ACC112 (cell line): ENCODE measurements at regions not wholly inside any gene's neighbourhood (a gene's known extent, or its start where the extent isn't known, plus 50 kb on each side); places are given as distances from the start of the nearest gene placed in this dataset.

Experiments
- H2AFZ ChIP-seq: fragments of 200-600 bp; sonication (generic); one replicate; pipeline ENCODE4 v1.6.0; 2017; ENCODE audit warnings: antibody characterized with exemption, low read length; ENCODE audit not compliant: unreplicated experiment
- H3K27ac ChIP-seq: fragments of 200-600 bp; sonication (generic); 2 replicates; pipeline ENCODE4 v1.5.1; 2014; ENCODE audit warnings: low read depth, mild to moderate bottlenecking, antibody characterized with exemption, low read length, moderate library complexity
- H3K27me3 ChIP-seq: fragments of 200-600 bp; sonication (generic); 2 replicates; pipeline ENCODE4 v1.6.1; 2014; ENCODE audit warnings: mild to moderate bottlenecking, antibody characterized with exemption, low read length, moderate library complexity, mixed read lengths; ENCODE audit not compliant: insufficient read depth
- H3K36me3 ChIP-seq: fragments of 200-600 bp; sonication (generic); 2 replicates; pipeline ENCODE4 v1.6.1; 2016; ENCODE audit warnings: mild to moderate bottlenecking, antibody characterized with exemption, low read length, moderate library complexity, mixed read lengths; ENCODE audit not compliant: insufficient read depth
- H3K4me1 ChIP-seq: fragments of 200-600 bp; sonication (generic); one replicate; pipeline ENCODE4 v1.6.1; 2016; ENCODE audit warnings: low read length, mixed read lengths; ENCODE audit not compliant: insufficient read depth, unreplicated experiment, control insufficient read depth
- H3K4me3 ChIP-seq: fragments of 200-600 bp; sonication (generic); 2 replicates; pipeline ENCODE4 v1.5.1; 2014; ENCODE audit warnings: mild to moderate bottlenecking, low read depth, low read length
- H3K79me2 ChIP-seq: fragments of 200-600 bp; sonication (generic); one replicate; pipeline ENCODE4 v1.6.0; 2016; ENCODE audit warnings: low read length; ENCODE audit not compliant: control insufficient read depth, unreplicated experiment, insufficient read depth

DNA sequence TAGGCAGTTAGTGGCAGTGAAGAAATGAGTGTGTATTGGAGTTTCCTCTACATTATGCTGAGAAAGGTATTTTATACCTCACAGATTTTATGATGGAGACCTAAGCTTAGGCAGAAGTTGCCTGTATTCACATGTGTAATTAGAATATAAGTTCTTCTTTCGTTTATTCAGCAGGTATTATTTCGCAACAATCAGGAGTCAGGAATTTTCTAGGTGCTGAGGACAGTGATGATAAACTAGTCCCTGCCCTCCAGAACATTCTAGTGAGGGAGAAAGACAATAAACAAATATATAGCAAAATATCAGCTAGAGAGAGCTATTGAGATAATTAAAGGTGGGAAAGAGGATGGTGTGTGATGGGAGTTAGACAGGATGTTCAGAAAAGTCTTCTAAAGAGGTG is 345.7 kb downstream of the GRIN2B start:
- Histone ChIP-seq H3K4me1 (no peaks in the 10 kb centered on the region), H3K36me3 (no peaks in the 10 kb centered on the region), H3K79me2 (no peaks in the 10 kb centered on the region), H3K27ac (no peak overlapping the region), H3K4me3 (no peak overlapping the region), H2AFZ (no peak overlapping the region), H3K27me3 (no peaks in the 10 kb centered on the region)

DNA sequence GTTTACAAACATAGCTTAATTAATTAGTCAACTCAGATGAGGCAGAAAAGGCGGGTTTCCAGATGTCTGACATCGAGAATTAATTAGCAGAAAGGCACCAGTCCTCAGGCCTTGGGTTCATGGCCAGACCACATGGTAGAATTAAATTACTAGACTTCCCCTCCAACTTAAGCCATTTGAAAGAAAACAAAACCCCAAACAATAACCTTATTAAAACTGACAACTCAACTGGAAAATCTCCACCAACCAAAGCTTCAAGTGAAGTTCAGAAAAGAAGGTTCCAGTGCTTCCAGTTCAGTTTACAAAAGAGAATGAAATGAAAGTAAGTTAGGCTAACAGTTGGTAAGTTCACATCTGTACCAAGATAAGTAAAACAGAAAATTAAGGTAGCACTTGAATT is 349.5 kb downstream of the GRIN2B start:
- H3K79me2 ChIP-seq: no peaks in the 10 kb centered on the region

DNA sequence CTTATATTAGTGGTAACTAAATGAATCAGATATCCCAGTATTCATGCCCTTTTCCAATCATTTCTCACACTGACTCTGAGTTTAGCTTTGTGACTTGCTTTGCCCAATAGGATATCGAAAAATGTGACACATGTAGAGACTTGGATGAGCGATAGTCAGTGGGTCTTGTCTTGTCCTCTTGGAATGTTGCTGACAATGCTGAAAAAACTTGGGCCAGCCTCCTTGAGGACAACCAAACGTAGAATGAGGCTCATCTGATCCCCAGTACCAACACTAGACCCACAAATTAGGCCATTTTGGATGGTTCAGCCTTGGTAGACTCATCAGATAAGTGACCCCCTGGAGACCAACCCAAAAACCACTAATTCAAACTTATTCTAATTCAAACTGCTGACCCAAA is 351.0 kb downstream of the GRIN2B start:
- Histone ChIP-seq H2AFZ (no peak overlapping the region), H3K4me1 (no peaks in the 10 kb centered on the region), H3K79me2 (no peaks in the 10 kb centered on the region), H3K4me3 (no peak overlapping the region), H3K27ac (no peak overlapping the region), H3K36me3 (no peaks in the 10 kb centered on the region), H3K27me3 (no peaks in the 10 kb centered on the region)

More for the DNA sequence above, 349.5 kb downstream of the GRIN2B start:
- no peaks in the 10 kb centered on the region for H3K36me3 ChIP-seq
- H3K4me3 ChIP-seq: no peak overlapping the region
- no peaks in the 10 kb centered on the region for H3K4me1 ChIP-seq
- H3K27me3 ChIP-seq: no peaks in the 10 kb centered on the region
- H3K27ac ChIP-seq: no peak overlapping the region
- no peak overlapping the region for H2AFZ ChIP-seq

DNA sequence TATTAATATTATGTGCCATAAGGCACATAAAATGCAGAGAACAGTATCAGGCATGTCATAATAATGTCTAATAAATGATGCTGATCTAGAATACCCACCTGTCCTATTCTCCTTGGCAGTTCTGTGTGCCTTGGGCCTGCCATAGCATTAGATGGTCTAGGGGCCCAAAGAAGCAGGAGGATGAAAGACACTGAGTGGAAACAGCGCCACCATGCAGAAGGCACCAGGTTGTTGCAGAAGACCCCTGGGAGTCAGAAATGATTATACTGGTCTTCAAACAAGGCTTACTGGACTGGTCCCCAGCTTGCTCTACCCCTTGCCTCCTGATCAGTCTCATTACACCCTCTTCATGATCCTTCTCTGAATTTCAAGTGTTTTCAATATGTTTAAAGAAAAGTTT is 353.3 kb downstream of the GRIN2B start:
- Histone ChIP-seq H3K4me1 (no peaks in the 10 kb centered on the region), H3K27ac (no peak overlapping the region), H3K36me3 (no peaks in the 10 kb centered on the region), H2AFZ (no peak overlapping the region), H3K79me2 (no peaks in the 10 kb centered on the region), H3K27me3 (0 out of 2 replicates have a peak, but pooled peaks cover 2% of the 10 kb centered on the region), H3K4me3 (no peak overlapping the region)

DNA sequence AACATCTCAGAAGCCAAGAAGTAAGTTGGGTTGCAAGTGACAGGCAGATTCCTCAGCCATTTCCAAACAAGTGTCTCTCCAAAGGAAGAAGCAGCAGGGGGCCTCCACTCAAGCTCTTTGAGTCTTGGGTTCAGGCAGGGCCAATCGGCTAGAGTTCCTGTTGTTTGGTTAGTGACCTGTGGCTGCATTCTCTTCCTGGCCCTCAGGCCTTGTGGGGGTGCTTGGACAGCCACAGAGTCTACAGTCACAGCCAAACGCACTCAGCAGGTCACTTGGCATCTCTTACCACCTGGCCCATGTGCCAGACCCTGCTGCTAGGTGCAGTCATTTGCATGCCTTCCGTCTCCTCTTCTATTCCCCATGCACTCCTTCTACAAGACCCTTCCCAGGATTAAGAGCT is 353.9 kb downstream of the GRIN2B start:
- no peak overlapping the region for H2AFZ ChIP-seq
- H3K4me1 ChIP-seq: no peaks in the 10 kb centered on the region
- H3K36me3 ChIP-seq: no peaks in the 10 kb centered on the region

DNA sequence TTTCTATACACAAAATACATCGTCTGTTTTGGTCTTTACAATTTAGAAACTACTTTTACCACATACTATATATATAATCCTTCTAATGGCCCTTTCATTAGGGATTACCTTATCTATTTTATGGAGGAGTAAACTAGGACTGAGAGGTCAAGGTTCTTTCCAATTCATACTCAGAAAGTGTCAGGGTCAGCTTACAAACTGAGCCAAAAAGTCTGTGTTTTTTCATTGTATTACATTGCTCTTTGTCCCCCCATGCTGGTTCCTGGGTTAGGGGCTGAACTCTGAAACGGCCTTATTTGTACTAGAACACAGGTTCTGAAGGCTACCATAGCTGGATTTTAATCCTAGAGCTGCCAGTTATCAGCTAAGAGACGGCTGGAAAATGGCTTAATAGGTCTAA is 368.1 kb downstream of the GRIN2B start:
- Histone ChIP-seq H3K27me3 (no peaks in the 10 kb centered on the region), H3K36me3 (no peaks in the 10 kb centered on the region), H3K79me2 (no peaks in the 10 kb centered on the region), H3K4me3 (no peak overlapping the region), H2AFZ (no peak overlapping the region), H3K27ac (no peak overlapping the region), H3K4me1 (no peaks in the 10 kb centered on the region)

More for the DNA sequence above, 353.9 kb downstream of the GRIN2B start:
- Histone ChIP-seq H3K27ac (no peak overlapping the region), H3K27me3 (0 out of 2 replicates have a peak, but pooled peaks cover 6% of the 10 kb centered on the region), H3K4me3 (no peak overlapping the region), H3K79me2 (no peaks in the 10 kb centered on the region)

DNA sequence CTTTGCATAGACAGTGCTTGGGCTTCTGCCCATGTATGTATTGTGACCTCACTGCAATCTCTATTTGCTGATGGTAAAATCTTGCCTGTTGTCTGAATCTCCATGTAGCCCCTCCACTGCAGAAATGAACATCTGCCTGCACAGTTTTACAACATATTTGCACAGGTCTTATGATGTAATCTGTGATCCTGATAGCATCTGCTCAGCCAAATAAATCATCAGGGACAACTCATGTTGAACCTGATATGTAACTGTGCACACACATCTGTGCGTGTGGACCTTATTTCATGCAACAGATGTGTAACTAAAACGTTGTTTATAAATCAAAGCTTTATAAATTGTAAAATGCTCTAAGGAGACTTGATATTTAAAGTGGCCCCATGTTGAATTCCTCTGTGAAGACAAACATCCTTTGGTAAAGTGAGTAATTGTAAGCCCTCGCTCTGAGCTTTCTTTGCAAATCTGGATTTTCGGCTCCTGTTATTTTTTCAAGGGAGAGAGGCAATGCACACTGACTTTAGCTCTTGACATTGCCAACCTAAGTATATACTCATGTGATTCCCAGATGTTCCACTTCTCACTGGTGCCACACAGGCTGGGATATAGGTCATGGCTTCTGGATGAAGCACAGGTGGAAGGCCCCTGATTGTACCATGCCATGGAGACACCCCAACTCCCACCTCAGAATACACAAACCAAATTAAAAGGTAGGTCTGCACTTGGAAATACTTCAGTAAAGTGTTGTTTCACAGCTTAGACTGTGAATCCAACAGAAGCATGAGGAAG is 371.3 kb downstream of the GRIN2B start:
- H3K27ac ChIP-seq: no peak overlapping the region
- no peaks in the 10 kb centered on the region for H3K36me3 ChIP-seq
- H3K4me3 ChIP-seq: no peak overlapping the region
- H3K27me3 ChIP-seq: no peaks in the 10 kb centered on the region
- no peaks in the 10 kb centered on the region for H3K4me1 ChIP-seq
- H3K79me2 ChIP-seq: no peaks in the 10 kb centered on the region
- no peak overlapping the region for H2AFZ ChIP-seq

DNA sequence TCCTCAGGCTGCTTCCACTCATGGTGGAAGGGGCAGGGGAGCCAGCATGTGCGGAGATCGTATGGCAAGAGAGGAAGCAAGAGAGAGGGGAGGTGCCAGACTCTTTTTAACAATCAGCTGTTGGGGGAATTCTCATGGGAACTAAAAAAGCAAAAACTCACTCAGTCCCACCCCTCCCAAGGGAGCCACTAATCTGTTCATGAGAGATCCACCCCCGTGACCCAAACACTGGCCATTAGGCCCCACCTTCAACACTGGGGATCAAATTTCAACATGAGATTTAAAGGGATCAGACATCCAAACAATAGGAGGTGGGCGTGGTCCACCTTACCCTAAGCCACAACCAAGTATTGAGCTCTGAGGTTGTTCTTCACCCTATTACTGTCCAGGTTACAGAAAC is 375.1 kb downstream of the GRIN2B start:
- H3K27me3 ChIP-seq: no peaks in the 10 kb centered on the region
- no peaks in the 10 kb centered on the region for H3K36me3 ChIP-seq
- H2AFZ ChIP-seq: no peak overlapping the region
- no peak overlapping the region for H3K4me3 ChIP-seq
- H3K79me2 ChIP-seq: no peaks in the 10 kb centered on the region
- no peak overlapping the region for H3K27ac ChIP-seq
- no peaks in the 10 kb centered on the region for H3K4me1 ChIP-seq

DNA sequence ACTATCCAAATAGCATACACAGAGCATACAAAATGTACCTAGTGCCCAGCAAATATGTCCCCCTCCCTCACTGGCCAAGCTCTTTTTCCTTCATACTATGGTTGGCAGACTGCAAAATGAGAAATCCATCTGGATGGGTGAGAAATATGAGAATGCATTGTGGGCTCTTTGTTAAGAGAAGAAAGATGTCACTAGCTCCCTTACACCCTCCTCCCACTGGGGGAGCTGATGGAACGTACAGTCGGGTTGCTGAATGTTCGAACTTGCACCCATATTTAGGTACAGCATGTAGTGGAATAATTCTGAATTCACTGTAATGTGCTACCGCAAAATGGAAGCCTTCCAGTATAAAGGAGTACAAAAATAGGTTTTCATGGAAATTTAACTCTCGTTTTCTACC is 377.4 kb downstream of the GRIN2B start:
- H3K4me1 ChIP-seq: no peaks in the 10 kb centered on the region
- no peaks in the 10 kb centered on the region for H3K79me2 ChIP-seq
- H3K4me3 ChIP-seq: no peak overlapping the region
- no peak overlapping the region for H2AFZ ChIP-seq
- H3K27me3 ChIP-seq: 0 out of 2 replicates have a peak, but pooled peaks cover 3% of the 10 kb centered on the region
- H3K36me3 ChIP-seq: no peaks in the 10 kb centered on the region
- no peak overlapping the region for H3K27ac ChIP-seq

DNA sequence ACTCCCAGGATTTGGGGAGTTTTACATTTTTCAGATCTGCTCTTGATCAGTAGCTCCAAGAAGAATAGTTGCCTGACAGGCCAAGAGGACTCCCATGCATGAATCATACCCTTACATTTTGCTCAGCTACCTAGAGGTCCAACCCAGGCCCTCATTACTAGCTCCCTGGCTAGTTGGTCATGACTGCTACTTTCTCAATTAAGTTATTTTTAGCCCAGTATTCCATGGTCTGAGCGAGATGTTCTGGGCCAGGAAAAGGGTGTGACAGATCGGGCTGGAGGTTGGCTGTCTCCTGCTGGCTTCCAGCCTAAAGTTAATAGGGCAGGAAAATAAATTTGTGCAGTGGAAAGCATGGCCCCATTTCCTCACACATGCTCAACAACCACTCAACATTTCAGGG is 379.2 kb downstream of the GRIN2B start:
- no peaks in the 10 kb centered on the region for H3K36me3 ChIP-seq
- no peak overlapping the region for H3K4me3 ChIP-seq
- 0 out of 2 replicates have a peak, but pooled peaks cover 3% of the 10 kb centered on the region for H3K27me3 ChIP-seq
- H3K27ac ChIP-seq: no peak overlapping the region
- H3K79me2 ChIP-seq: no peaks in the 10 kb centered on the region
- no peak overlapping the region for H2AFZ ChIP-seq
- no peaks in the 10 kb centered on the region for H3K4me1 ChIP-seq

DNA sequence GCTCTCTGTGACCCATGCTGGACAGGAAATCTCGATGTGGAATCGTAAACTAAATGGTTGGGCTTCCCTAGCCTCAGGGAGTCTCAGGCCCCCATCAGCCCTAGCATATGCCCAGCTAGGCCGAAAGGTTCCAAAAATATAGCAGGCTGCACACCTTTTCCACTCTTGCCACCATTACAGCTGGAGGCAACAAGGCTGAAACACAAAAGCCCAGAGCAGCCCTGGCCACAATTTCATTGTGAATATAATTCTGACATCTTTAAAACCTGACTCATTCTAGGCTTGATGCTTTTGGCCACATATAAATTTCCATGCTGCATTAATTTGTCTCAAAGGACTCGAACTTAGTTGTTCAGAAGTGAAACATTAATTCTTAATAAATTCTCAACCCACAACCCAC is 382.2 kb downstream of the GRIN2B start:
- no peaks in the 10 kb centered on the region for H3K79me2 ChIP-seq
- H2AFZ ChIP-seq: no peak overlapping the region
- H3K27me3 ChIP-seq: 0 out of 2 replicates have a peak, but pooled peaks cover 3% of the 10 kb centered on the region
- no peak overlapping the region for H3K4me3 ChIP-seq
- H3K27ac ChIP-seq: no peak overlapping the region
- H3K4me1 ChIP-seq: no peaks in the 10 kb centered on the region
- H3K36me3 ChIP-seq: no peaks in the 10 kb centered on the region
